Heart left ventricle (tissue), 13 donors: ENCODE measurements at regions not wholly inside any gene's neighbourhood (a gene's known extent, or its start where the extent isn't known, plus 50 kb on each side); places are given as distances from the start of the nearest gene placed in this dataset.

Experiments
- CTCF ChIP-seq, 12 donors: fragments of 200-600 bp; sonication (generic) in 4 of 12; IDR thresholded peaks; one replicate each; pipeline versions ENCODE4 v1.5.0 to v1.8.0; 2018 to 2022; ENCODE audit warnings: antibody characterized with exemption in 12 of 12, mild to moderate bottlenecking in 5 of 12
- POLR2A ChIP-seq, 2 donors: fragments of 450-650 bp; IDR thresholded peaks; one replicate each; pipeline ENCODE4 v1.6.1; 2017; ENCODE audit warnings: antibody characterized with exemption in 2 of 2, mild to moderate bottlenecking in 2 of 2, moderate library complexity in 2 of 2
- donor health status: ischemic (EF 13 %, LVEDD 7.1; RV severe dilation, severe dysfunction).
- donor health status: DM: no; HTN: yes; CAD: no.
- donor health status: DM: no; HTN: no; CAD: no.
- donor health status: ischemic (EF 25% LVEDD 6.9; RV normal size, moderate dysfunction).
- donor health status: ischemic (EF 25% LVEDD 5.7; RV mildly dilated, moderate dysfunction).
- donor health status: ischemic (EF 35%, LVEDD 5.7; RV mildly dilated, moderate dysfunction).
- donor health status: nonischemic (EF 11% LVEDD 7.7; RV severe dilation, severe dysfunction).
- donor health status: DM: yes; HTN: yes; CAD: no.
- donor health status: PGD.
- donor health status: ischemic (EF 29% LVEDD 5.4; RV normal size, mild dysfunction).
- donor health status: nonischemic (EF 23%, LVEDD 6.1; RV moderate dilation, normal function).

DNA sequence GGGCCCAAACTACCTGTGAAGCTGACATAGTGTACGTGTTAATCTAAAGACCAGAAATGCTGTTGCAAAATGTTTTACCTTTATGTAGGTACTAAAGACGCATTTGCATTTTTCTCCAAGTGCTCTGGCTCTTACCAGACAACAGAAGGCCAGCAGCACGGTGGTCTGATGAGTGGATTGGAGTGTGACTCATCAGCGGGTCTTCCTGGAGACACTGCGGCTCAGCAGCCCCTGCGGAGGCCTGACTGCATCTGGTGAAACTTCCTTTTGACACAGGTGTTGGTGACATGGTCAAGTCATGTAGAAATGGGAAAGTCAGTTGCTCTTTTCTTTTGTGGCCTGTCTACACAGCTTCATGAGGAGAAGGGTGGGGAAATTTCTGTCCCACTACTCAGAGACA is 723.6 kb downstream of the INHBA start:
- TF ChIP-seq CTCF (IDR thresholded peaks at IDR 0.05) = no peak
- no peak for TF ChIP-seq POLR2A (IDR thresholded peaks at IDR 0.05)
